ENCODE measurements at regions not wholly inside any gene's neighbourhood (a gene's known extent, or its start where the extent isn't known, plus 50 kb on each side); places are given as distances from the start of the nearest gene placed in this dataset.

DNA sequence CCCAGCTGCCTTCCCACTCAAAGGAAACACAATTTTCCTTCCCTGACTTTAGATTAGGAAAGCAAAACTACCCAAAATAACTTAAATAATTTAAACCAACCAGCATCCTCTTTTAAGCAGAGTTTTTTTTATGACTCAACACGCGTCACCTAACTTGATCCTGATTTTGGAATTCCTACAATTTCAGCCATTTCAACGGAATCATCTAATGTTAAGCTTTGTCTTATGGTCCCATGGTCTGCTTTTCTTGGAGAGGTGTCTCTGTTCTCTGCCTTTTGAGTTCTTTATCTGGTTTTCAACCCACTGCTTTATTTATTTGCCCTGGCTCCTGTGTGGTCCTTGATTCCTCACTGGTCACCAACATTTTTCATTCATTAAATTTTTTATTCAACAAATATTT lies 219.2 kb upstream of the ARHGEF26 start:
- intact Hi-C loops (cut with micrococcal nuclease), result no loop called here
- no peak for TF ChIP-seq POLR2A (IDR thresholded peaks at IDR 0.05; ENCODE audit: low read depth, low read length)
- TF ChIP-seq, protein P1, sequence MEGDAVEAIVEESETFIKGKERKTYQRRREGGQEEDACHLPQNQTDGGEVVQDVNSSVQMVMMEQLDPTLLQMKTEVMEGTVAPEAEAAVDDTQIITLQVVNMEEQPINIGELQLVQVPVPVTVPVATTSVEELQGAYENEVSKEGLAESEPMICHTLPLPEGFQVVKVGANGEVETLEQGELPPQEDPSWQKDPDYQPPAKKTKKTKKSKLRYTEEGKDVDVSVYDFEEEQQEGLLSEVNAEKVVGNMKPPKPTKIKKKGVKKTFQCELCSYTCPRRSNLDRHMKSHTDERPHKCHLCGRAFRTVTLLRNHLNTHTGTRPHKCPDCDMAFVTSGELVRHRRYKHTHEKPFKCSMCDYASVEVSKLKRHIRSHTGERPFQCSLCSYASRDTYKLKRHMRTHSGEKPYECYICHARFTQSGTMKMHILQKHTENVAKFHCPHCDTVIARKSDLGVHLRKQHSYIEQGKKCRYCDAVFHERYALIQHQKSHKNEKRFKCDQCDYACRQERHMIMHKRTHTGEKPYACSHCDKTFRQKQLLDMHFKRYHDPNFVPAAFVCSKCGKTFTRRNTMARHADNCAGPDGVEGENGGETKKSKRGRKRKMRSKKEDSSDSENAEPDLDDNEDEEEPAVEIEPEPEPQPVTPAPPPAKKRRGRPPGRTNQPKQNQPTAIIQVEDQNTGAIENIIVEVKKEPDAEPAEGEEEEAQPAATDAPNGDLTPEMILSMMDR (IDR thresholded peaks at IDR 0.05; ENCODE audit: extremely low read depth in 1 of 2, insufficient read depth in 1 of 2, low read depth in 1 of 2, low read length in 2 of 2), result no peak
- TF ChIP-seq FOS (IDR thresholded peaks at IDR 0.05; ENCODE audit: borderline replicate concordance, insufficient read depth, low read length), result no peak
- TF ChIP-seq, protein P2, sequence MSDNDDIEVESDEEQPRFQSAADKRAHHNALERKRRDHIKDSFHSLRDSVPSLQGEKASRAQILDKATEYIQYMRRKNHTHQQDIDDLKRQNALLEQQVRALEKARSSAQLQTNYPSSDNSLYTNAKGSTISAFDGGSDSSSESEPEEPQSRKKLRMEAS (IDR thresholded peaks at IDR 0.05; ENCODE audit: insufficient read depth, insufficient read length), result no peak
- no peak for TF ChIP-seq MYC (IDR thresholded peaks at IDR 0.05; ENCODE audit: low read depth, low read length)
- no peak for TF ChIP-seq EZH2 (IDR thresholded peaks at IDR 0.05; ENCODE audit: borderline replicate concordance, low read depth, low read length, severe bottlenecking)
- no peak for TF ChIP-seq GATA2 (IDR thresholded peaks at IDR 0.05; ENCODE audit: insufficient read depth, insufficient read length, low read depth, low read length)
- TF ChIP-seq POLR2AphosphoS5 (IDR thresholded peaks at IDR 0.05; ENCODE audit: insufficient read depth, low read depth, low read length), result no peak
- no peak for TF ChIP-seq JUN (IDR thresholded peaks at IDR 0.05; ENCODE audit: borderline replicate concordance, insufficient read depth, insufficient read length, low read depth)
- H3K4me1 ChIP-seq (ENCODE audit: control insufficient read depth, extremely low read depth, insufficient read depth, low read length), result no peaks in the 10 kb centered on the region
- CTCF ChIA-PET, result interaction anchor here (1.2 kb wide), 1 partner anchor 116 kb away, joined by 5 read pairs; no protein-coding TSS in a partner anchor
- H3K36me3 ChIP-seq (ENCODE audit: control insufficient read depth in 2 of 2, extremely low read depth in 1 of 2, insufficient read depth in 2 of 2, low read length in 2 of 2), result no peaks in the 10 kb centered on the region
- no peak overlapping the region for H2AFZ ChIP-seq (ENCODE audit: low read depth, low read length)
- POLR2A ChIA-PET, result no interaction called here
- H3K9me3 ChIP-seq (replicated peaks; ENCODE audit: control insufficient read depth, insufficient read depth, low read length), result no peaks in the 10 kb centered on the region
- FAIRE-seq (no peak), DNase-seq (ENCODE audit: low read depth, low spot score) (no peak)
- no TSS peak for BruUV-seq (replicated peaks)
- no peaks in the 10 kb centered on the region for H3K9me1 ChIP-seq (replicated peaks; ENCODE audit: control insufficient read depth, extremely low read depth, insufficient read depth, low read length)
- no peaks in the 10 kb centered on the region for H3K79me2 ChIP-seq (ENCODE audit: control insufficient read depth, insufficient read depth, low read length)
- H3K27ac ChIP-seq (ENCODE audit: insufficient read depth, low read depth, low read length), result no peak overlapping the region
- H3K27me3 ChIP-seq (ENCODE audit: control insufficient read depth in 2 of 2, insufficient read depth in 2 of 2, low read length in 2 of 2), result no peaks in the 10 kb centered on the region
- no peak overlapping the region for H3K9ac ChIP-seq (replicated peaks; ENCODE audit: extremely low read depth, insufficient read depth, low read length)
- no peaks in the 10 kb centered on the region for H4K20me1 ChIP-seq (replicated peaks; ENCODE audit: control insufficient read depth, extremely low read depth, insufficient read depth, low read length)
- H3K4me2 ChIP-seq (ENCODE audit: insufficient read depth, low read length), result no peak overlapping the region
- no peak overlapping the region for H3K4me3 ChIP-seq (replicated peaks in 1 of 3; ENCODE audit: insufficient read depth in 1 of 3, low read depth in 1 of 3, low read length in 3 of 3)
- dilution Hi-C loops (cut with MboI; ENCODE audit: extremely low pct_ligation_motif_present, low sequenced_read_pairs), result no loop called here
